Heart left ventricle (tissue), 13 donors: ENCODE measurements at regions not wholly inside any gene's neighbourhood (a gene's known extent, or its start where the extent isn't known, plus 50 kb on each side); places are given as distances from the start of the nearest gene placed in this dataset.

Experiments
- CTCF ChIP-seq, 12 donors: fragments of 200-600 bp; sonication (generic) in 4 of 12; IDR thresholded peaks; one replicate each; pipeline versions ENCODE4 v1.5.0 to v1.8.0; 2018 to 2022; ENCODE audit warnings: antibody characterized with exemption in 12 of 12, mild to moderate bottlenecking in 5 of 12
- POLR2A ChIP-seq, 2 donors: fragments of 450-650 bp; IDR thresholded peaks; one replicate each; pipeline ENCODE4 v1.6.1; 2017; ENCODE audit warnings: antibody characterized with exemption in 2 of 2, mild to moderate bottlenecking in 2 of 2, moderate library complexity in 2 of 2
- donor health status: ischemic (EF 13 %, LVEDD 7.1; RV severe dilation, severe dysfunction).
- donor health status: DM: no; HTN: yes; CAD: no.
- donor health status: DM: no; HTN: no; CAD: no.
- donor health status: ischemic (EF 25% LVEDD 6.9; RV normal size, moderate dysfunction).
- donor health status: ischemic (EF 25% LVEDD 5.7; RV mildly dilated, moderate dysfunction).
- donor health status: ischemic (EF 35%, LVEDD 5.7; RV mildly dilated, moderate dysfunction).
- donor health status: nonischemic (EF 11% LVEDD 7.7; RV severe dilation, severe dysfunction).
- donor health status: DM: yes; HTN: yes; CAD: no.
- donor health status: PGD.
- donor health status: ischemic (EF 29% LVEDD 5.4; RV normal size, mild dysfunction).
- donor health status: nonischemic (EF 23%, LVEDD 6.1; RV moderate dilation, normal function).

- TF ChIP-seq CTCF (IDR thresholded peaks at IDR 0.05) (no peak), POLR2A (IDR thresholded peaks at IDR 0.05) (no peak)
These were observed 524.1 kb downstream of the GRIN2A start for GRCh38 chr16:9658164-9658563.
